Chondrocyte (in vitro differentiated cells): ENCODE measurements at regions not wholly inside any gene's neighbourhood (a gene's known extent, or its start where the extent isn't known, plus 50 kb on each side); places are given as distances from the start of the nearest gene placed in this dataset.

Experiments used
- DNase-seq: peaks from one replicate; pipeline ENCODE4 v3.0.0; 2021; ENCODE audit warnings: mixed read lengths, low spot score
- H3K27ac Mint-ChIP-seq: one replicate; pipeline ENCODE4 v1.8.0; 2021; ENCODE audit warnings: mild to moderate bottlenecking, moderate library complexity, mixed read lengths; ENCODE audit not compliant: unreplicated experiment
- H3K27me3 Mint-ChIP-seq: 2 replicates; pipeline ENCODE4 v1.8.0; 2021; ENCODE audit warnings: low read depth, mixed read lengths
- H3K36me3 Mint-ChIP-seq: 2 replicates; pipeline ENCODE4 v1.8.0; 2021; ENCODE audit warnings: low read depth, mixed read lengths
- H3K4me1 Mint-ChIP-seq: 2 replicates; pipeline ENCODE4 v1.8.0; 2021; ENCODE audit warnings: low read depth, mild to moderate bottlenecking, mixed read lengths
- H3K4me3 Mint-ChIP-seq: one replicate; pipeline ENCODE4 v1.8.0; 2021; ENCODE audit warnings: mild to moderate bottlenecking, moderate library complexity, mixed read lengths; ENCODE audit not compliant: unreplicated experiment
- H3K9me3 Mint-ChIP-seq: 2 replicates; pipeline ENCODE4 v1.8.0; 2021; ENCODE audit warnings: low read depth, mixed read lengths
- TF ChIP-seq, protein P1 (sequence below): fragments of 200-600 bp; sonication (generic); IDR thresholded peaks from 2 replicates; pipeline ENCODE4 v1.5.0; 2021; ENCODE audit warnings: antibody characterized with exemption, mild to moderate bottlenecking, moderate library complexity

DNA sequence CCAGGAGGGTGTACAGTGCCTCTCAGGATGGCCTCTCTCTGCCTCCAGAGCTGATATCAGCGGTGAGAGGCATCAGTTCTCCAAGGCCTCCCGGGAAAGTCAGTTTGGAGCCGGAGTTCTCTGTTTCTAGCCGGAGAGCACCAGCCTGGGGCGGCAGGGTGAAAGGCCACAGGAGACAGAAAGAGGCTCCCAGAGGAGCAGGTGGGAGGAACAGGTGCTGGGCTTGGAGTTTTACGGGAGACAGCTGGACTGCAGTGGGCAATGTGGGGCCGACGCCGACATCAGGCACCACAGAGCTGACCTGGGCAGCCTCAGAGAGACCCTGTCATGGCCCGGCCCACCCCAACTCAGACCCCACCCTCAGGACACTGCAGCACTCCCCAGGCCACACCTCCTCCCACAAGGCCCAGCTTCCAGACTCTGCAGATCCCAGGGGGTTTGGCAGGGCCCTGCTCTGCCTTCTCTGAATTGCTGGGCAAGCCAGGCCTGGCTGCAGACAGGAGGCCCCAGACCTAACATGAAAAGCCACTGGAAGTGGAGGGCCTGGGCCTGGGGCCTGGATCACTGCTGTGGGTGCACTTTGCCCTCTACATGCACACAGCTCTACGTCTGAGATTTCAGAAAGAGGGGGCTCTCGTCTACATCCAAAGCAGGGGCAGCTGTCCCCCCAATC lies 885.6 kb downstream of the BRD1 start:
- Mint-ChIP-seq H3K4me1 (no peaks in the 10 kb centered on the region), H3K36me3 (no peaks in the 10 kb centered on the region), H3K27ac (no peak overlapping the region), H3K4me3 (no peak overlapping the region), H3K27me3 (peaks cover 4% of the 10 kb centered on the region), H3K9me3 (no peaks in the 10 kb centered on the region)
- peak; percentile 35 for DNase-seq
- TF ChIP-seq, protein P1, sequence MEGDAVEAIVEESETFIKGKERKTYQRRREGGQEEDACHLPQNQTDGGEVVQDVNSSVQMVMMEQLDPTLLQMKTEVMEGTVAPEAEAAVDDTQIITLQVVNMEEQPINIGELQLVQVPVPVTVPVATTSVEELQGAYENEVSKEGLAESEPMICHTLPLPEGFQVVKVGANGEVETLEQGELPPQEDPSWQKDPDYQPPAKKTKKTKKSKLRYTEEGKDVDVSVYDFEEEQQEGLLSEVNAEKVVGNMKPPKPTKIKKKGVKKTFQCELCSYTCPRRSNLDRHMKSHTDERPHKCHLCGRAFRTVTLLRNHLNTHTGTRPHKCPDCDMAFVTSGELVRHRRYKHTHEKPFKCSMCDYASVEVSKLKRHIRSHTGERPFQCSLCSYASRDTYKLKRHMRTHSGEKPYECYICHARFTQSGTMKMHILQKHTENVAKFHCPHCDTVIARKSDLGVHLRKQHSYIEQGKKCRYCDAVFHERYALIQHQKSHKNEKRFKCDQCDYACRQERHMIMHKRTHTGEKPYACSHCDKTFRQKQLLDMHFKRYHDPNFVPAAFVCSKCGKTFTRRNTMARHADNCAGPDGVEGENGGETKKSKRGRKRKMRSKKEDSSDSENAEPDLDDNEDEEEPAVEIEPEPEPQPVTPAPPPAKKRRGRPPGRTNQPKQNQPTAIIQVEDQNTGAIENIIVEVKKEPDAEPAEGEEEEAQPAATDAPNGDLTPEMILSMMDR = no peak

DNA sequence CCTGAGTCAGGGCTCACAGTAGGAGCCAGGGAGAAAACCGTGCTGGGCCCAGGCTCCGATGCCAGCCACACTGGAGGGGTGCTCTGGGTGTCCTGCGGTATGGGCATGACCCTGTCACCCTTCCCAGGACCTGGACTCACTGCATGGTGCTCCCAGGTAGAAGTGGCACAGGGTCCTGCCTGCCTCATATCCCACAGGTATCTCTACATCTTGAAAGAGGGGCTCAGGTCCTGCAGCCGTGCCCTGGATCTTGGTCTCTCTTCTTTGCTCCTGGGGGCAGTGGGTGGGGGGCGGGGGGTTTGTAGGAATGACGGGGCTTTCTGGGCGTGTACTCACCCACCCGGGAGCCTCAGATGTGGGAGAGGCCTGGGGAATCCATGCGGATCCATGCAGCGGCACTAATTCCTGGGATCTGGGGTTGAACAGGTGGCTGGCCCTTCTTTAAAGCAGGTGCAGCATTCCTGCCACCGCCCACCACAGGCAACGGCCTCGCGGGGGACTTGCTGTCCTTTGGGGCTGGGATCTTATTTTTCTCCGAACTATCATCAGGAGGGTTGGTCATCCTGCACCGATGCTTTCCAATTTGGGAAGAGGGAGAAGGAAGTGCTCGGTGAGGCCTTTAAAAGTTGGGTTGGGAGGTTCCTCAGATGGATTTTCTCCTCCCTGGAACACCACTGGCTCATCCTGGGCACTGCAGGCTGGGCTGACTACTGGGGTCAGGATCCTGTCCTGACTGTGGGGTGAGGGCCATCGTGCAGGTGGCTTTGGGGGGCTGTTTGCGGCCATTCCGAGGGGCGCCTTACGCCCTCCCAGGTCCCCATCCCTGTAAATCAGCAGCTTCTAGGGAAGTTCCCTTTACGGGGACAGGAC lies 886.4 kb downstream of the BRD1 start:
- DNase-seq = peak; percentile 58
- peaks cover 4% of the 10 kb centered on the region for H3K27me3 Mint-ChIP-seq
- H3K36me3 Mint-ChIP-seq = no peaks in the 10 kb centered on the region
- no peak overlapping the region for H3K27ac Mint-ChIP-seq
- TF ChIP-seq, protein P1 = no peak
- no peaks in the 10 kb centered on the region for H3K4me1 Mint-ChIP-seq
- no peak overlapping the region for H3K4me3 Mint-ChIP-seq
- H3K9me3 Mint-ChIP-seq = peaks cover 6% of the 10 kb centered on the region

DNA sequence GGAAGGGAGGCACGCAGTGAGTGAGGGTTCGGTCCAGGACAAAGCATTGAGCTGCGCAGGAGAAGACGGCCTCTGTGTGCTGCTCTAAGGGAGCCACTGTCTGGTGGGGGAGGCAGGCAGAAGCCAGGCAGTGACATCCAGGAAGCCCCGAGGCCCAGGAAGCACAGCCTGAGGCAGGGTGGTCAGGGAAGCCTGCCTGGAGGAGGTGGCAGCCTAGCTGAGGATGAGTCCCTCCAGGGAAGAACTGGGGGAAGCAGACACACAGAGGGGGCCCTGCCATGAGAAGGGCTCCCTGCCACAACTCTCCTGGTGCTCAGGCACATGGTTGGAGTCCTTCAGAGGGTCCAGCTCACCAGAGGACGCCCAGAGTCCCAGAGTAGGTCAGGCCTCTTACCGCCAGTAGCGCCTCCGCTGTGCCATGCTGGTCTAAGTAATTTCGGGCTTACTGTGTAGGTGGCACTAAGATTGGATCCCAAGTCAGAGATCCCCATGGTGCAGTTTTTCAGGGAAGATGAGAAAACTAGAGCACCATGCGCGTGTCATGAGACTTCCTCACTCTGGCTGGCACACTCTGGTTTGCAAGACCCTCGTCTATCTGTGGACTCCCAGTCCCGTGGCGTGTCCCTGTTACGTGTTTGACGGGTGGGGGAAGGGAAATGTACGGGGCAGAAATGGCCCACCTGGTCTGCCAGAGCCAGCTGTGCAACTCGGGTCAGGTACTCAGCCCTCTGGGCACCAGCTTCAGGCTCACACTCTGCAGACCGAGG lies 887.2 kb downstream of the BRD1 start:
- Mint-ChIP-seq H3K27ac (no peak overlapping the region), H3K36me3 (peaks cover 1% of the 10 kb centered on the region), H3K4me3 (no peak overlapping the region), H3K9me3 (peaks cover 11% of the 10 kb centered on the region), H3K4me1 (no peaks in the 10 kb centered on the region), H3K27me3 (peaks cover 4% of the 10 kb centered on the region)
- TF ChIP-seq, protein P1 = no peak
- DNase-seq = peak; percentile 42

DNA sequence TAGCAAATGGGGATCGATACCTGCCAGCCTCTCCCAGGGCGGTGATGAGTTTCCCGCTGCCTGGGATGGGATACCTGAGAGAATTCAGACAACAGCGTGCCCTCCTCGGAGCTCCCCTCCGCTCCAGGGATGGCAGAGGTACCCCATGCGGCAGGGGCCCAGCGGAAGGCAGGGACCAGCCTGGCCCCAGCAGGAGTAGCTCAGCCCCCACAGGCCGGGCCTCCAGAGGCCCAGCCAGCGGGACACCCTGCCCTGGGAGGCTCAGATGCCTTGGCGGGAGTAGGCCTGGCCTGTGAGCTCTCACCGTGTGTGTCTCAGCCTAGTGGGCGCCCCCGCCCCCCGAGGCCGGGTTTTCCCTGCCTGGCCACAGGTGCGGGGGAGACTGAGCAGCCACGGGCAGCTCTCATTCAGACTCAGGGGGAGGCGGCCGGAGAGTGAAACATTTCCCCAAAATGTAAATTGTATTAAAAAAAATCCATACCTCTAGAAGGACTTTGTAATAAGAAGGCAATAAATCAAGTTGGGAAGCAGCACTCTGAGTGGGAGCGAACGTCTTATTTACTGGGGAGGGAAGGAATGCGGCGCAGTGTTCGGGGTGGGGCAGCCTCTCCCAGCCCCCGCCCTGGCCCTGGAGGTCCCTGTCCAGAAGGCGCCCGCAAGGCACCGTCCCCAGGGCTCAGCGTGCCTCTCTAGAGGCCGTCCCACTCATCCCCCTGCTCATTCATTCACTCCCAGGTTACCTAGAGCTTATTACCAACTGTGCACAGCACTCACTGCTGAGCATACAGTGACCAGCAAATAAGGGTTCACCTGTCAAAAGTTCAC lies 888.0 kb downstream of the BRD1 start:
- no peaks in the 10 kb centered on the region for H3K4me1 Mint-ChIP-seq
- H3K27ac Mint-ChIP-seq = no peak overlapping the region
- H3K36me3 Mint-ChIP-seq = peaks cover 1% of the 10 kb centered on the region
- TF ChIP-seq, protein P1 = no peak
- peaks cover 18% of the 10 kb centered on the region for H3K9me3 Mint-ChIP-seq
- no peak overlapping the region for H3K4me3 Mint-ChIP-seq
- DNase-seq = peak; percentile 68
- H3K27me3 Mint-ChIP-seq = peaks cover 4% of the 10 kb centered on the region
